ENCODE measurements at regions not wholly inside any gene's neighbourhood (a gene's known extent, or its start where the extent isn't known, plus 50 kb on each side); places are given as distances from the start of the nearest gene placed in this dataset.
A peak's percentile ranks its signal among the peaks of the same experiment; 100 is the strongest.

DNA sequence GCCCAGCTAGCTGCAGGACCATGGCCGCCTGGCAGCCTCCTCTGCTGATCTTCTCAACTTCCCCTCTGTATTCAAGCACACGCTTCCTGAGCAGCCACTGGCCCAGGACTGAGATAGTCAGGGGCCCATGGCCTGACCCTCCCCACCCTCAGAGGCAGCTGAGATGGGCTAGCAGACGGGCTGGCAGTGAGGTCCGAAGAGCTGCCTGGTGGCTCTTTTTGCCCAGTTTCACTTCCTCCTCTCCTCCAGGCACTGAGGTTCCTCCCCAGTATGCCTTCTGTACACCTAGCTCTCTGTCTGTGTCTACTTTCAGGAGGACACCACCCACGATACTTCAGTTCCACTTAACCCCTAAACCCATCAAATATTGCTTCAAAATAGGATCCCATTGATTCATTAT, 395.6 kb downstream of the TNS3 start:
- no peaks in the 10 kb centered on the region for H3K9me3 ChIP-seq
- H3K27ac ChIP-seq = no peak overlapping the region
- no peaks in the 10 kb centered on the region for H3K27me3 ChIP-seq
- no peak for DNase-seq
- H3K4me1 ChIP-seq = peaks cover 7% of the 10 kb centered on the region
- 87 to 94% methylated on average over 5 of the region's 5 CpGs for WGBS, 2 donors
- no peaks in the 10 kb centered on the region for H3K36me3 ChIP-seq (ENCODE audit: low read depth, missing control alignments)
- intact Hi-C loops (cut with DNase I; ENCODE audit: low total_unique reads) = loop anchor here (10.0 kb wide), 1 partner anchor 58 kb away; no protein-coding TSS in a partner anchor
- H3K4me3 ChIP-seq = no peak overlapping the region
- TF ChIP-seq, protein P1, sequence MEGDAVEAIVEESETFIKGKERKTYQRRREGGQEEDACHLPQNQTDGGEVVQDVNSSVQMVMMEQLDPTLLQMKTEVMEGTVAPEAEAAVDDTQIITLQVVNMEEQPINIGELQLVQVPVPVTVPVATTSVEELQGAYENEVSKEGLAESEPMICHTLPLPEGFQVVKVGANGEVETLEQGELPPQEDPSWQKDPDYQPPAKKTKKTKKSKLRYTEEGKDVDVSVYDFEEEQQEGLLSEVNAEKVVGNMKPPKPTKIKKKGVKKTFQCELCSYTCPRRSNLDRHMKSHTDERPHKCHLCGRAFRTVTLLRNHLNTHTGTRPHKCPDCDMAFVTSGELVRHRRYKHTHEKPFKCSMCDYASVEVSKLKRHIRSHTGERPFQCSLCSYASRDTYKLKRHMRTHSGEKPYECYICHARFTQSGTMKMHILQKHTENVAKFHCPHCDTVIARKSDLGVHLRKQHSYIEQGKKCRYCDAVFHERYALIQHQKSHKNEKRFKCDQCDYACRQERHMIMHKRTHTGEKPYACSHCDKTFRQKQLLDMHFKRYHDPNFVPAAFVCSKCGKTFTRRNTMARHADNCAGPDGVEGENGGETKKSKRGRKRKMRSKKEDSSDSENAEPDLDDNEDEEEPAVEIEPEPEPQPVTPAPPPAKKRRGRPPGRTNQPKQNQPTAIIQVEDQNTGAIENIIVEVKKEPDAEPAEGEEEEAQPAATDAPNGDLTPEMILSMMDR (IDR thresholded peaks at IDR 0.05) = no peak
- TF ChIP-seq POLR2A (IDR thresholded peaks at IDR 0.05) = no peak

DNA sequence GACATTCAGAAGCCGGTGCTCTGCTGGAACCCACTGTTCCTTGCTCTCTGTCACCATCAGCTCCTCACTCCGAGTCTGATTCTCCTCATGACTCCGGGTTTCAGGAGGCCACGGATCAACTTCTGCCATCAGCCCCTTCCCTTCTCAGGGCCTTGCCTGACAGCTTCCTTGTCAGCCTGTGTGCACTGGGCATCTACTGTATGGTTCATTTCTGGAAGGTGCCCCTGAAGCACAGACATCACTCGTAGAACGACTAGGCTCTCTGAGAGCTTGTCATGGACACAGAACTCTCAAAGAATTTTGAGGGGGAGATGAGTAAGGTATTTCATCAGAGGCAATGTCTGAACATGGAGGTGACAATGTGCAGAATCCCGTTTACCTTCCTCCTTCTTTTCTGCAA, 396.1 kb downstream of the TNS3 start:
- Histone ChIP-seq H3K27me3 (no peaks in the 10 kb centered on the region), H3K4me1 (peaks cover 7% of the 10 kb centered on the region), H3K9me3 (no peaks in the 10 kb centered on the region), H3K36me3 (ENCODE audit: low read depth, missing control alignments) (no peaks in the 10 kb centered on the region), H3K27ac (no peak overlapping the region), H3K4me3 (no peak overlapping the region)
- 85 to 93% methylated on average over 7 of the region's 7 CpGs for WGBS, 2 donors
- TF ChIP-seq POLR2A (IDR thresholded peaks at IDR 0.05) = no peak
- TF ChIP-seq, protein P1 (IDR thresholded peaks at IDR 0.05) = no peak
- intact Hi-C loops (cut with DNase I; ENCODE audit: low total_unique reads) = loop anchor here (10.0 kb wide), 1 partner anchor 59 kb away; no protein-coding TSS in a partner anchor
- DNase-seq = no peak

GRCh38 chr7:47185170-47185569, 396.7 kb downstream of the TNS3 start:
- Histone ChIP-seq H3K27me3 (no peaks in the 10 kb centered on the region), H3K27ac (no peak overlapping the region), H3K4me1 (peaks cover 7% of the 10 kb centered on the region), H3K4me3 (no peak overlapping the region), H3K36me3 (ENCODE audit: low read depth, missing control alignments) (no peaks in the 10 kb centered on the region), H3K9me3 (no peaks in the 10 kb centered on the region)
- no peak for DNase-seq
- WGBS, 2 donors = 59 to 66% methylated on average over 3 of the region's 3 CpGs
- intact Hi-C loops (cut with DNase I; ENCODE audit: low total_unique reads) = loop anchor here (10.0 kb wide), 1 partner anchor 60 kb away; no protein-coding TSS in a partner anchor
- no peak for TF ChIP-seq POLR2A (IDR thresholded peaks at IDR 0.05)
- TF ChIP-seq, protein P1 (IDR thresholded peaks at IDR 0.05) = no peak

DNA sequence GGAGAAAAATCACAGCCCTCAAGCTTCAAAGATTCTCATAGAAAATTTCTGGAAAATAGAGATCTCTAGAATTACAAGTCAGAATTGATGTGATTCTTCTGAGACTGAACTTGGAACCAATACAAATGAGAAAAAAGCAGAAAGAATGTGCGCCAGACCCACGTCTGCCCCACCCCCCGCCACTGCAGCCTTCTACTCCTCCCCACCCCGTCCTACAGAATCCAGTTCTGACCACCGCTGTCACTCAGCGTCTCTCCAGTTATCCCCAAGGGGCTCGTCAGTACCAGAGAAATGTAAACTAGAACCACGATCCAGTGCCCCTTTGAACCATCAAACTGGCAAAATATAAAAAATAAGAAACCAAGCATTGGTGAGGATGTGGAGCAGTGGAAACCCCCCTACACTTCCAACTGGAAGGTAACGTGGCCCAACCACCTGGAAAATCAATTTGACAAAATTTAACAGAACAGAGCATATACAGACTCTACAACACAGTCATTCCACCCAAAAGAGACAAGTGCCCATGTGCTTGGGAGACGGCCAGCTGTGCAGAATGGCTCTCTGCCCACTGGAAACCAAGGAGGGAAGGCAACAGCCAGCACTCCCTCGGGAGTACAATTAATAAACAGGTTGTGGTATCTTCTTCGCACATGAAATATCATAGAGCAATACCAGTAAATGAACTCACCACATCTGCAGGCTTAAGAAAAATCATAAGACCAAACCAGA, 397.9 kb downstream of the TNS3 start:
- DNase-seq = peak; percentile 41
- Histone ChIP-seq H3K27me3 (no peaks in the 10 kb centered on the region), H3K27ac (no peak overlapping the region), H3K36me3 (ENCODE audit: low read depth, missing control alignments) (no peaks in the 10 kb centered on the region), H3K4me3 (no peak overlapping the region), H3K9me3 (no peaks in the 10 kb centered on the region), H3K4me1 (peaks cover 7% of the 10 kb centered on the region)
- TF ChIP-seq POLR2A (IDR thresholded peaks at IDR 0.05) = no peak
- TF ChIP-seq, protein P1 (IDR thresholded peaks at IDR 0.05) = no peak
- 71 to 73% methylated on average over 12 of the region's 12 CpGs for WGBS, 2 donors
- intact Hi-C loops (cut with DNase I; ENCODE audit: low total_unique reads) = loop anchor here (10.0 kb wide), 1 partner anchor 61 kb away; no protein-coding TSS in a partner anchor
